Esophagus muscularis mucosa (tissue), 4 donors: ENCODE measurements at regions not wholly inside any gene's neighbourhood (a gene's known extent, or its start where the extent isn't known, plus 50 kb on each side); places are given as distances from the start of the nearest gene placed in this dataset.

ENCODE experiments used
- DNase-seq: peaks from one replicate; pipeline ENCODE4 v3.0.0-alpha.2; 2017; ENCODE audit errors: extremely low spot score
- H3K27ac ChIP-seq, 4 donors: fragments of 200-600 bp; sonication (generic); replicated peaks in 1 of 4; 1 replicate in 3 of 4; 2 replicates in 1 of 4; pipeline ENCODE4 v1.5.1; 2016 to 2019; ENCODE audit warnings: mild to moderate bottlenecking in 1 of 4
- H3K27me3 ChIP-seq, 4 donors: fragments of 200-600 bp; sonication (generic); one replicate each; pipeline versions ENCODE4 v1.5.1 to v1.6.0; 2016 to 2019
- H3K36me3 ChIP-seq, 4 donors: fragments of 200-600 bp; sonication (generic); one replicate each; pipeline ENCODE4 v1.5.1; 2016 to 2019
- H3K4me1 ChIP-seq, 4 donors: fragments of 200-600 bp; sonication (generic); one replicate each; pipeline ENCODE4 v1.5.1; 2016 to 2019
- H3K4me3 ChIP-seq, 4 donors: fragments of 200-600 bp; sonication (generic); 1 replicate in 2 of 4; 2 replicates in 2 of 4; pipeline ENCODE4 v1.5.1; 2016 to 2019; ENCODE audit warnings: mild to moderate bottlenecking in 4 of 4, moderate library complexity in 1 of 4
- H3K9me3 ChIP-seq, 4 donors: fragments of 200-600 bp; sonication (generic); 1 replicate in 3 of 4; 2 replicates in 1 of 4; pipeline ENCODE4 v1.5.1; 2016 to 2019
- CTCF ChIP-seq, 3 experiments: fragments of 200-600 bp in 2 of 3; fragments of 450-650 bp in 1 of 3; sonication (generic) in 2 of 3; IDR thresholded peaks; one replicate each; pipeline ENCODE4 v1.5.1; 2017 to 2019; ENCODE audit warnings: antibody characterized with exemption in 3 of 3, mild to moderate bottlenecking in 2 of 3, moderate library complexity in 1 of 3
- EP300 ChIP-seq: sonication (generic); formaldehyde crosslinking; IDR thresholded peaks from one replicate; pipeline ENCODE4 v1.6.1; 2017; ENCODE audit warnings: antibody characterized with exemption
- POLR2A ChIP-seq: fragments of 450-650 bp; IDR thresholded peaks from one replicate; pipeline ENCODE4 v1.6.1; 2017; ENCODE audit warnings: antibody characterized with exemption, moderate library complexity, mild to moderate bottlenecking, low read depth
- POLR2AphosphoS5 ChIP-seq, 2 donors: sonication (generic); formaldehyde crosslinking; IDR thresholded peaks; one replicate each; pipeline ENCODE4 v1.6.1; 2017; ENCODE audit warnings: antibody characterized with exemption in 2 of 2
- WGBS: methylation state at CpG from one replicate; pipeline ENCODE4 v1.1.5; 2018; 5-methylcytosine and 5-hydroxymethylcytosine counted together
- intact Hi-C: fragments of 100-400 bp; cut with DNase I; formaldehyde crosslinking; loops from one replicate; pipeline ENCODE4 v1.15.1; 2023

DNA sequence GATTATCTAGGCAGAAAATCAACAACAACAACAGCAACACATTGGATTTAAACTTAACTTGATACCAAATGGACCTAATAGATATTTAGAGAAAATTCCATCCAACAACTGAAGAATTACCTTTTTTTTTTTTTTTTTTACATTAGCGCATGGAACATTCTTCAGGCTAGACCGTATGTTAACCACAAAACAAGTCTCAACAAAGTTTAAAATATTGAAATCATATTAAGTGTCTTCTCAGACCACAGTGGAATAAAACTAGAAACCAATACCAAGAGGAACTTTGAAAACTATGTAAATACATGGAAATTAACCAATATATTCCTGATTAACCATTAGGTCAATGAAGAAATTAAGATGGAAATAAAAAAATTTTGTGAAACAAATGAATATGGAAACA, 315.8 kb downstream of the CSNK1G3 start:
- H3K4me1 ChIP-seq, result no peaks in the 10 kb centered on the region
- no peaks in the 10 kb centered on the region for H3K36me3 ChIP-seq
- intact Hi-C loops, result no loop called here
- 99% methylated on average over 2 of the region's 2 CpGs for WGBS
- no peaks in the 10 kb centered on the region for H3K9me3 ChIP-seq
- DNase-seq, result no peak
- H3K4me3 ChIP-seq, result no peak overlapping the region
- H3K27me3 ChIP-seq, result no peaks in the 10 kb centered on the region
- no peak overlapping the region for H3K27ac ChIP-seq
- TF ChIP-seq POLR2A, result no peak
- TF ChIP-seq CTCF (IDR thresholded peaks at IDR 0.05), result no peak
- no peak for TF ChIP-seq EP300
- no peak for TF ChIP-seq POLR2AphosphoS5 (IDR thresholded peaks at IDR 0.05)

DNA sequence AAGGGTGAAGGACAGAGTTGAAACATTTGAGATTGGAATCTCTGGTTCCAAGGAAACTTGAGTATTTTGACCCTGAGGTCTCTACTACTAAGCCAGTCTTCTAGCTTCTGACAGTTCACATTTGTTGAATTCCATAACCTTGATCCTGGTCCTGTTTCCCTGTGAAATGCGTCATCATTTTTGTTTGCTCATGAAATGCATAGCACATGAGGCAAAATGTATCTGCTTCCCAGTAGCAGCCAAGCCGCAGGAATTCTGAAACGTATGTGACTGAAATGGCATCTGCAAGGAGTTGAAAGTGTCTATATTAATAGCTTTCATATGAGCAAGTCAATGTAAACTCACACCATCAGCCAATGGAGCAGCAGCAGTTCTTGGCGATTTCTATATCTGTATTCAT, 307.9 kb downstream of the CSNK1G3 start:
- H3K4me3 ChIP-seq, result no peak overlapping the region
- TF ChIP-seq CTCF (IDR thresholded peaks at IDR 0.05) (no peak), POLR2A (no peak), EP300 (no peak)
- H3K4me1 ChIP-seq, result peaks cover 1 to 18% (median 14%) of the 10 kb centered on the region in 4 donors
- no peaks in the 10 kb centered on the region for H3K36me3 ChIP-seq
- H3K27ac ChIP-seq, result no peak overlapping the region
- DNase-seq, result no peak
- no peaks in the 10 kb centered on the region for H3K9me3 ChIP-seq
- H3K27me3 ChIP-seq, result no peaks in the 10 kb centered on the region
- intact Hi-C loops, result no loop called here
- 93% methylated on average over 4 of the region's 4 CpGs for WGBS

- H3K4me1 ChIP-seq, result peaks cover 6 to 23% (median 18%) of the 10 kb centered on the region in 4 donors
- intact Hi-C loops, result no loop called here
- TF ChIP-seq POLR2A (no peak), POLR2AphosphoS5 (IDR thresholded peaks at IDR 0.05) (no peak), EP300 (no peak), CTCF (IDR thresholded peaks at IDR 0.05) (no peak)
- H3K4me3 ChIP-seq, result no peak overlapping the region
- H3K27me3 ChIP-seq, result no peaks in the 10 kb centered on the region
- WGBS, result 91% methylated on average over 3 of the region's 3 CpGs
- DNase-seq, result no peak
- no peaks in the 10 kb centered on the region for H3K36me3 ChIP-seq
- H3K27ac ChIP-seq, result no peak overlapping the region
- H3K9me3 ChIP-seq, result no peaks in the 10 kb centered on the region
Observed at GRCh38 chr5:123819386-123819785, 307.4 kb downstream of the CSNK1G3 start.

DNA sequence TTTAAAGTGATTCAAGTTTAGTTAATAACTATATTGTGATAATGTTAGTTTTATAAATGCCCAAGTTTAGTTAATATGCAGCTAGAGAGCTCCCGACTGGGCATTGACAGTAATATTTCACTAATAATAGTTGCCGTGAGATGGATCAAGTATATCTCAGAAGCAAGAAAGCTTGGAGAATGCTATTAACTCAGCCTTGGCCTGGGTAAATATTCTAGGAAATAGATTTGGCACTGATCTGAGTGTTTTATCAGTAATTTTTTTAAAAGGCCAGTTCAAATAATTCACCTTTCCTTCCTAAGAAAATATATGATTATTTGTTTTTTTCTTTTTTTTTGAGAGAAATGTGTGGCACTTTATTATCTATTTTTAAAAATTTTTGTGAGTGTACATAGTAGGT, 305.3 kb downstream of the CSNK1G3 start:
- intact Hi-C loops, result no loop called here
- Histone ChIP-seq H3K4me3 (no peak overlapping the region), H3K4me1 (peaks cover 18 to 35% (median 29%) of the 10 kb centered on the region in 4 donors), H3K27ac (no peak overlapping the region), H3K36me3 (no peaks in the 10 kb centered on the region), H3K9me3 (no peaks in the 10 kb centered on the region), H3K27me3 (no peaks in the 10 kb centered on the region)
- TF ChIP-seq POLR2A, result no peak
- no peak for TF ChIP-seq CTCF (IDR thresholded peaks at IDR 0.05)
- WGBS, result 92% methylated on average over 2 of the region's 2 CpGs
- DNase-seq, result no peak

DNA sequence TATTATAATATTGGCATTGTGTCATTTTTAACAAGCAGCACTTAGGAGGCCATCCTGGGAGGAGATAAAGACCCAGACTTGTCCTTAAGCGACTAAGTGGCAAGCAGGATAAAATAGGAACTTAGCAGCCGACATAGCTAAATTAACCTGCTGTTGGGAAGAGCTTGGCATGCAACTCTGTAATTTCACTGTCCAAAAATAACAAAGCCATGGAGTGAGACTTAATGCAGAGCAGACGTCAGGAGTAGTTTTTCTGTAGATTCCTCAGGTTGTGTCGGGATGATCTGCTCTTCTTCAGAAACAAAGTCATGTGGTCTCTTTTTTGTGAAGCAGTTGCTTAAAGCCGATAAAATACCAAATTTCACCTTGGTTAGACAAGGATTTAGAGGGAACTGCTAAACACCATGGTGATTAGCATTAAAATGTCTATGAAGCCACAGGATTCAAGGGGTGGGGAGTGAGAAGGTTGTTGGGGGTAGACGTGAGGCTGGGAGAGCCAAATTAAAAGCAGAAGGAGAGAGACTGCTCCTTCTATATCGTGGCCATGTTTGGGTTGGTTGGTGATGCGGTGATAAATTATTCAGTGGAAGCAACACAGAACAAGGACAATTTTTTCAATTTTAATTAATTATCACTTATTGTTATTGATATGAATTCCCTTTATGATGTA, 303.0 kb downstream of the CSNK1G3 start:
- intact Hi-C loops, result no loop called here
- TF ChIP-seq EP300 (no peak), POLR2A (no peak), POLR2AphosphoS5 (IDR thresholded peaks at IDR 0.05) (no peak), CTCF (IDR thresholded peaks at IDR 0.05) (no peak)

More for the DNA sequence above, 303.0 kb downstream of the CSNK1G3 start:
- DNase-seq, result no peak
- peaks cover 28 to 44% (median 39%) of the 10 kb centered on the region in 4 donors for H3K4me1 ChIP-seq
- H3K27me3 ChIP-seq, result no peaks in the 10 kb centered on the region
- no peaks in the 10 kb centered on the region for H3K36me3 ChIP-seq
- H3K9me3 ChIP-seq, result no peaks in the 10 kb centered on the region
- H3K27ac ChIP-seq, result peak overlapping the region; percentile 32 to 56 (median 49)
- peak overlapping the region in 1 of 4 donors; percentile 6 for H3K4me3 ChIP-seq
- 36% methylated on average over 8 of the region's 8 CpGs for WGBS
